Ureter (tissue), 1 donor: ENCODE measurements at regions not wholly inside any gene's neighbourhood (a gene's known extent, or its start where the extent isn't known, plus 50 kb on each side); places are given as distances from the start of the nearest gene placed in this dataset.
"Not testable (repeated sequence)": the region's sequence is repeated elsewhere in the genome, so short reads cannot be mapped to it uniquely, and the experiment has no call there.

ENCODE experiments used
- DNase-seq: peaks from one replicate; pipeline ENCODE4 v3.0.0-alpha.2; 2020; ENCODE audit warnings: low spot score
- donor health status: DM: yes; HTN: yes; CAD: no.

GRCh38 chrX:136975684-136976470 is 57.9 kb downstream of the GPR101 start:
- DNase-seq = no peak

- DNase-seq = no peak
Measured at GRCh38 chrX:136967966-136968365, 65.8 kb downstream of the GPR101 start.

GRCh38 chrX:136963973-136964372 is 69.8 kb downstream of the GPR101 start:
- DNase-seq = no peak

GRCh38 chrX:136961594-136962135 is 72.1 kb downstream of the GPR101 start:
- DNase-seq = no peak

GRCh38 chrX:136954930-136955329 is 74.4 kb upstream of the RBMX start:
- no peak for DNase-seq

- DNase-seq = peak; percentile 52
Measured at GRCh38 chrX:136953867-136954787, 73.6 kb upstream of the RBMX start.

GRCh38 chrX:136950211-136950610 is 69.7 kb upstream of the RBMX start:
- no peak for DNase-seq

GRCh38 chrX:136941396-136942337 is 61.1 kb upstream of the RBMX start:
- DNase-seq = no peak

GRCh38 chrX:136936183-136936549 is 55.6 kb upstream of the RBMX start:
- no peak for DNase-seq

- DNase-seq = not testable (repeated sequence)
Measured at GRCh38 chrX:136935533-136936182, 55.1 kb upstream of the RBMX start.

GRCh38 chrX:136934652-136935051 is 54.1 kb upstream of the RBMX start:
- DNase-seq = not testable (repeated sequence)

GRCh38 chrX:136933611-136934145 is 53.2 kb upstream of the RBMX start:
- no peak for DNase-seq

GRCh38 chrX:136931661-136932060 is 51.1 kb upstream of the RBMX start:
- DNase-seq = no peak
